Endothelial cell of umbilical vein (primary cell): ENCODE measurements at regions not wholly inside any gene's neighbourhood (a gene's known extent, or its start where the extent isn't known, plus 50 kb on each side); places are given as distances from the start of the nearest gene placed in this dataset.

Source experiments
- BruUV-seq: library from RNA; stranded (reverse); fragments of 400-500 nt; replicated peaks from 2 replicates; lab custom pipeline; 2021; lab: Mats Ljungman, UMichigan
- CTCF ChIA-PET: fragments of 300-600, 350-600 bp; sonication (Branson Sonifier 250); formaldehyde crosslinking; loops from one replicate; lab custom pipeline; 2021; ENCODE audit warnings: antibody characterized with exemption, inconsistent platforms; lab: Charles Lee
- POLR2A ChIA-PET: fragments of 300-600, 350-600 bp; sonication (Branson Sonifier 250); formaldehyde crosslinking; loops from one replicate; lab custom pipeline; 2021; ENCODE audit warnings: antibody characterized with exemption, inconsistent platforms; lab: Charles Lee
- DNase-seq: peaks from one replicate; pipeline ENCODE4 v3.0.0-alpha.2; 2011; ENCODE audit warnings: low read depth, low spot score
- FAIRE-seq: peaks from 2 replicates; lab custom pipeline; 2011; peaks lifted over from hg19 to GRCh38; lab: Jason Lieb, UNC
- H2AFZ ChIP-seq: 2 replicates; pipeline ENCODE4 v1.6.0; 2012; ENCODE audit warnings: low read depth, low read length, control low read depth, inconsistent platforms
- H3K27ac ChIP-seq: 2 replicates; pipeline ENCODE4 v1.5.1; 2011; ENCODE audit warnings: low read depth, mild to moderate bottlenecking, control low read depth, low read length, moderate library complexity; ENCODE audit not compliant: insufficient read depth
- H3K27me3 ChIP-seq, 2 experiments: 2 replicates each; pipeline versions ENCODE4 v1.6.0 to v1.6.1; 2011; ENCODE audit warnings: low read length in 2 of 2, mixed read lengths in 1 of 2; ENCODE audit not compliant: control insufficient read depth in 2 of 2, insufficient read depth in 2 of 2
- H3K36me3 ChIP-seq, 2 experiments: 2 replicates in 1 of 2; 3 replicates in 1 of 2; pipeline ENCODE4 v1.5.1; 2011; ENCODE audit warnings: low read length in 2 of 2, mild to moderate bottlenecking in 1 of 2, moderate library complexity in 1 of 2; ENCODE audit not compliant: control insufficient read depth in 2 of 2, insufficient read depth in 2 of 2; ENCODE audit errors: extremely low read depth in 1 of 2
- H3K4me1 ChIP-seq: 3 replicates; pipeline ENCODE4 v1.5.1; 2011; ENCODE audit warnings: mild to moderate bottlenecking, low read length; ENCODE audit not compliant: control insufficient read depth, insufficient read depth; ENCODE audit errors: extremely low read depth
- H3K4me2 ChIP-seq: 2 replicates; pipeline ENCODE4 v1.6.1; 2011; ENCODE audit warnings: low read length, control low read depth, mixed read lengths; ENCODE audit not compliant: insufficient read depth
- H3K4me3 ChIP-seq, 3 experiments: fragments of 200-600 bp in 1 of 3; sonication (generic), shearing (Covaris generic) in 1 of 3; replicated peaks in 1 of 3; 2 replicates each; pipeline ENCODE4 v1.5.1; 2011 to 2016; ENCODE audit warnings: control low read depth in 3 of 3, low read length in 3 of 3, mild to moderate bottlenecking in 2 of 3, inconsistent platforms in 1 of 3, low read depth in 1 of 3, moderate library complexity in 1 of 3; ENCODE audit not compliant: insufficient read depth in 1 of 3
- H3K79me2 ChIP-seq: 2 replicates; pipeline ENCODE4 v1.6.0; 2012; ENCODE audit warnings: low read length, inconsistent platforms; ENCODE audit not compliant: control insufficient read depth, insufficient read depth
- H3K9ac ChIP-seq: replicated peaks from 2 replicates; pipeline ENCODE3; 2011; ENCODE audit warnings: low read length, control low read depth; ENCODE audit not compliant: insufficient read depth; ENCODE audit errors: extremely low read depth
- H3K9me1 ChIP-seq: replicated peaks from 3 replicates; pipeline ENCODE4 v1.6.0; 2011; ENCODE audit warnings: mild to moderate bottlenecking, low read length; ENCODE audit not compliant: control insufficient read depth, insufficient read depth; ENCODE audit errors: extremely low read depth
- H3K9me3 ChIP-seq: replicated peaks from 2 replicates; pipeline ENCODE4 v1.5.1; 2012; ENCODE audit warnings: low read length, inconsistent platforms; ENCODE audit not compliant: control insufficient read depth, insufficient read depth
- H4K20me1 ChIP-seq: replicated peaks from 2 replicates; pipeline ENCODE3; 2011; ENCODE audit warnings: mild to moderate bottlenecking, low read length; ENCODE audit not compliant: control insufficient read depth, insufficient read depth; ENCODE audit errors: extremely low read depth
- CTCF ChIP-seq, 2 donors: IDR thresholded peaks; 1 replicate in 1 of 2; 2 replicates in 1 of 2; pipeline ENCODE4 v1.5.1; 2011; ENCODE audit warnings: low read length in 2 of 2, mild to moderate bottlenecking in 2 of 2, moderate library complexity in 2 of 2, control low read depth in 1 of 2, inconsistent platforms in 1 of 2, low read depth in 1 of 2; ENCODE audit not compliant: insufficient read depth in 1 of 2; ENCODE audit errors: extremely low read depth in 1 of 2
- EZH2 ChIP-seq: IDR thresholded peaks from 2 replicates; pipeline ENCODE4 v1.6.1; 2012; ENCODE audit warnings: borderline replicate concordance, low read depth, mild to moderate bottlenecking, moderate library complexity, low read length, inconsistent platforms; ENCODE audit not compliant: severe bottlenecking
- FOS ChIP-seq: IDR thresholded peaks from 2 replicates; pipeline ENCODE4 v1.6.1; 2011; ENCODE audit warnings: mild to moderate bottlenecking, low read length, moderate library complexity, borderline replicate concordance; ENCODE audit not compliant: insufficient read depth
- GATA2 ChIP-seq: IDR thresholded peaks from 2 replicates; pipeline ENCODE4 v1.7.0; 2011; ENCODE audit warnings: low read depth, mild to moderate bottlenecking, moderate library complexity, mixed read lengths, low read length; ENCODE audit not compliant: insufficient read length, insufficient read depth
- JUN ChIP-seq: IDR thresholded peaks from 2 replicates; pipeline ENCODE4 v1.6.1; 2011; ENCODE audit warnings: borderline replicate concordance, low read depth; ENCODE audit not compliant: insufficient read length, insufficient read depth
- MAX ChIP-seq: IDR thresholded peaks from 2 replicates; pipeline ENCODE4 v1.6.1; 2011; ENCODE audit not compliant: insufficient read depth, insufficient read length
- MYC ChIP-seq: IDR thresholded peaks from one replicate; pipeline ENCODE4 v1.6.1; 2011; ENCODE audit warnings: mild to moderate bottlenecking, low read depth, low read length
- POLR2A ChIP-seq: IDR thresholded peaks from 2 replicates; pipeline ENCODE4 v1.6.1; 2012; ENCODE audit warnings: low read depth, mild to moderate bottlenecking, control low read depth, low read length
- POLR2AphosphoS5 ChIP-seq: IDR thresholded peaks from 2 replicates; pipeline ENCODE4 v1.6.1; 2012; ENCODE audit warnings: low read depth, mild to moderate bottlenecking, control low read depth, low read length, moderate library complexity; ENCODE audit not compliant: insufficient read depth
- dilution Hi-C: fragments of 300-500 bp; cut with MboI; formaldehyde crosslinking; loops from one replicate; pipeline ENCODE4 v1.15.0; 2019; ENCODE audit warnings: low sequenced_read_pairs; ENCODE audit not compliant: extremely low pct_ligation_motif_present
- intact Hi-C: fragments of 100-400 bp; cut with micrococcal nuclease; formaldehyde crosslinking; loops from one replicate; pipeline ENCODE4 v1.10.0; 2022

- H3K4me1 ChIP-seq: no peaks in the 10 kb centered on the region
- intact Hi-C loops: no loop called here
- H3K4me2 ChIP-seq: no peak overlapping the region
- FAIRE-seq (no peak), DNase-seq (no peak)
- no peak overlapping the region for H3K27ac ChIP-seq
- dilution Hi-C loops: no loop called here
- TF ChIP-seq MAX: no peak
- no peak for TF ChIP-seq FOS
- no peak for TF ChIP-seq CTCF (IDR thresholded peaks at IDR 0.05; ENCODE audit: extremely low read depth in 1 of 2, insufficient read depth in 1 of 2, low read depth in 1 of 2, low read length in 2 of 2)
- TF ChIP-seq GATA2: no peak
- TF ChIP-seq EZH2: no peak
- TF ChIP-seq POLR2A: no peak
- no peak for TF ChIP-seq JUN
- TF ChIP-seq POLR2AphosphoS5: no peak
- TF ChIP-seq MYC: no peak
- H3K79me2 ChIP-seq: no peaks in the 10 kb centered on the region
- ChIA-PET CTCF (no interaction called here), POLR2A (no interaction called here)
- peaks cover 9% of the 10 kb centered on the region for H3K9me3 ChIP-seq
- BruUV-seq: no TSS peak
- H3K4me3 ChIP-seq: no peak overlapping the region
- H3K9me1 ChIP-seq: no peaks in the 10 kb centered on the region
- H3K27me3 ChIP-seq: no peaks in the 10 kb centered on the region
- no peak overlapping the region for H2AFZ ChIP-seq
- H3K9ac ChIP-seq: no peak overlapping the region
- no peaks in the 10 kb centered on the region for H4K20me1 ChIP-seq
- no peaks in the 10 kb centered on the region for H3K36me3 ChIP-seq
Measured at GRCh38 chr18:76216096-76216495, 278.9 kb downstream of the ZNF516 start.
